H1 (cell line): ENCODE measurements at regions not wholly inside any gene's neighbourhood (a gene's known extent, or its start where the extent isn't known, plus 50 kb on each side); places are given as distances from the start of the nearest gene placed in this dataset.
"Not testable (repeated sequence)": the region's sequence is repeated elsewhere in the genome, so short reads cannot be mapped to it uniquely, and the experiment has no call there.

Experiments
- CTCF ChIA-PET: fragments of 300-600 bp; sonication (Branson Sonifier 250); formaldehyde crosslinking; loops from one replicate; lab custom pipeline; 2021; ENCODE audit not compliant: partially characterized antibody; lab: Charles Lee
- POLR2A ChIA-PET: fragments of 300-600 bp; sonication (Branson Sonifier 250); formaldehyde crosslinking; loops from one replicate; lab custom pipeline; 2021; ENCODE audit warnings: inconsistent platforms; ENCODE audit not compliant: partially characterized antibody; lab: Charles Lee
- DNase-seq, 2 experiments: peaks; one replicate each; pipeline versions ENCODE4 v3.0.0 to v3.0.0-alpha.2; 2010 to 2022; ENCODE audit warnings: low spot score in 2 of 2, low read depth in 1 of 2, mixed read lengths in 1 of 2
- FAIRE-seq: peaks from 2 replicates; lab custom pipeline; 2011; peaks lifted over from hg19 to GRCh38; lab: Jason Lieb, UNC
- H2AFZ ChIP-seq: 2 replicates; pipeline ENCODE4 v1.8.1; 2012; ENCODE audit warnings: low read length, inconsistent platforms
- H2AK5ac ChIP-seq: 2 replicates; pipeline ENCODE4 v1.6.1; 2013; ENCODE audit warnings: low read depth, low read length
- H2BK120ac ChIP-seq: replicated peaks from 2 replicates; pipeline ENCODE3; 2013; ENCODE audit warnings: low read depth, low read length, inconsistent platforms
- H2BK12ac ChIP-seq: 2 replicates; pipeline ENCODE4 v1.6.1; 2013; ENCODE audit warnings: low read depth, low read length
- H2BK15ac ChIP-seq: 2 replicates; pipeline ENCODE4 v1.6.1; 2013; ENCODE audit warnings: low read length
- H2BK20ac ChIP-seq: 2 replicates; pipeline ENCODE4 v1.6.1; 2013; ENCODE audit warnings: low read length
- H2BK5ac ChIP-seq: 2 replicates; pipeline ENCODE4 v1.6.1; 2013; ENCODE audit warnings: low read depth, low read length
- H3K14ac ChIP-seq: 2 replicates; pipeline ENCODE4 v1.6.1; 2013; ENCODE audit warnings: inconsistent platforms; ENCODE audit not compliant: insufficient read length
- H3K18ac ChIP-seq: 2 replicates; pipeline ENCODE4 v1.6.1; 2013; ENCODE audit warnings: low read length; ENCODE audit errors: extremely low read depth
- H3K23ac ChIP-seq: 2 replicates; pipeline ENCODE4 v1.6.1; 2013; ENCODE audit warnings: inconsistent platforms; ENCODE audit not compliant: insufficient read length
- H3K23me2 ChIP-seq: 2 replicates; pipeline ENCODE4 v1.6.1; 2013; ENCODE audit warnings: low read depth, low read length
- H3K27ac ChIP-seq: 2 replicates; pipeline ENCODE4 v1.6.1; 2011; ENCODE audit warnings: low read depth, low read length, inconsistent platforms
- H3K27me3 ChIP-seq, 4 experiments: replicated peaks in 1 of 4; 1 replicate in 1 of 4; 2 replicates in 3 of 4; pipeline versions ENCODE4 v1.6.1 to v1.8.1; 2011 to 2013; ENCODE audit warnings: low read length in 3 of 4, mild to moderate bottlenecking in 3 of 4, inconsistent platforms in 2 of 4, mixed read lengths in 2 of 4, moderate library complexity in 1 of 4; ENCODE audit not compliant: control insufficient read depth in 3 of 4, insufficient read depth in 3 of 4; ENCODE audit errors: extremely low read depth in 1 of 4
- H3K36me3 ChIP-seq, 4 experiments: 2 replicates each; pipeline versions ENCODE4 v1.6.1 to v1.8.1; 2011 to 2013; ENCODE audit warnings: mild to moderate bottlenecking in 4 of 4, low read length in 3 of 4, moderate library complexity in 2 of 4, control low read depth in 1 of 4, inconsistent platforms in 1 of 4; ENCODE audit not compliant: insufficient read depth in 4 of 4, control insufficient read depth in 2 of 4
- H3K4ac ChIP-seq: replicated peaks from 2 replicates; pipeline ENCODE3; 2013; ENCODE audit warnings: low read length, low read depth, mixed read lengths, inconsistent platforms; ENCODE audit not compliant: insufficient read length
- H3K4me1 ChIP-seq, 4 experiments: replicated peaks in 1 of 4; 1 replicate in 1 of 4; 2 replicates in 3 of 4; pipeline versions ENCODE4 v1.6.1 to v1.8.1; 2011 to 2013; ENCODE audit warnings: low read length in 3 of 4, inconsistent platforms in 2 of 4, mixed read lengths in 1 of 4; ENCODE audit not compliant: insufficient read depth in 4 of 4, control insufficient read depth in 3 of 4
- H3K4me2 ChIP-seq, 2 experiments: 2 replicates each; pipeline versions ENCODE4 v1.6.1 to v1.8.1; 2011 to 2013; ENCODE audit warnings: low read depth in 2 of 2, low read length in 2 of 2, control low read depth in 1 of 2, inconsistent platforms in 1 of 2, mild to moderate bottlenecking in 1 of 2; ENCODE audit not compliant: insufficient read depth in 1 of 2
- H3K4me3 ChIP-seq, 4 experiments: fragments of 200-600, 300-600 bp in 1 of 4; sonication (generic), shearing (Covaris generic), sonication (Bioruptor Twin) in 1 of 4; 2 replicates each; pipeline versions ENCODE4 v1.5.1 to v1.8.1; 2011 to 2016; ENCODE audit warnings: low read length in 4 of 4, low read depth in 3 of 4, control low read depth in 2 of 4, inconsistent platforms in 2 of 4, mild to moderate bottlenecking in 2 of 4, mixed read lengths in 1 of 4, moderate library complexity in 1 of 4; ENCODE audit not compliant: insufficient read depth in 2 of 4; ENCODE audit errors: extremely low read depth in 1 of 4
- H3K56ac ChIP-seq: replicated peaks from 2 replicates; pipeline ENCODE3; 2013; ENCODE audit warnings: low read depth, mild to moderate bottlenecking, mixed read lengths, low read length, inconsistent platforms; ENCODE audit not compliant: insufficient read length
- H3K79me1 ChIP-seq: 2 replicates; pipeline ENCODE4 v1.6.1; 2013; ENCODE audit warnings: low read depth, low read length, control low read depth
- H3K79me2 ChIP-seq, 2 experiments: 2 replicates each; pipeline versions ENCODE4 v1.6.1 to v1.8.1; 2012 to 2013; ENCODE audit warnings: low read length in 2 of 2, mild to moderate bottlenecking in 2 of 2, inconsistent platforms in 1 of 2; ENCODE audit not compliant: insufficient read depth in 2 of 2, control insufficient read depth in 1 of 2
- H3K9ac ChIP-seq, 4 experiments: replicated peaks in 1 of 4; 1 replicate in 1 of 4; 2 replicates in 3 of 4; pipeline versions ENCODE4 v1.6.1 to v1.8.1; 2011 to 2013; ENCODE audit warnings: low read depth in 3 of 4, low read length in 3 of 4, control low read depth in 2 of 4, mild to moderate bottlenecking in 2 of 4, moderate library complexity in 2 of 4, inconsistent platforms in 1 of 4; ENCODE audit errors: extremely low read depth in 1 of 4
- H3K9me3 ChIP-seq, 2 experiments: 2 replicates each; pipeline versions ENCODE4 v1.6.1 to v1.8.1; 2012 to 2013; ENCODE audit warnings: mild to moderate bottlenecking in 2 of 2, moderate library complexity in 2 of 2, control low read depth in 1 of 2, inconsistent platforms in 1 of 2, low read depth in 1 of 2, low read length in 1 of 2, mixed read lengths in 1 of 2; ENCODE audit not compliant: insufficient read depth in 2 of 2
- H4K20me1 ChIP-seq, 2 experiments: replicated peaks in 1 of 2; 2 replicates each; pipeline versions ENCODE3 to v1.8.1; 2011 to 2013; ENCODE audit warnings: inconsistent platforms in 2 of 2, low read length in 2 of 2, mild to moderate bottlenecking in 1 of 2; ENCODE audit not compliant: insufficient read depth in 2 of 2, control insufficient read depth in 1 of 2
- H4K5ac ChIP-seq: 2 replicates; pipeline ENCODE4 v1.6.1; 2013; ENCODE audit warnings: low read length, low read depth, mixed read lengths, inconsistent platforms; ENCODE audit not compliant: insufficient read length
- H4K8ac ChIP-seq: 2 replicates; pipeline ENCODE4 v1.8.0; 2013; ENCODE audit warnings: mild to moderate bottlenecking, moderate library complexity, low read length, inconsistent platforms; ENCODE audit not compliant: insufficient read depth; ENCODE audit errors: extremely low read depth
- H4K91ac ChIP-seq: replicated peaks from 2 replicates; pipeline ENCODE3; 2013; ENCODE audit warnings: low read length, mixed read lengths, inconsistent platforms; ENCODE audit not compliant: insufficient read length
- WGBS, 2 experiments: shearing (Covaris generic) in 1 of 2; methylation state at CpG; one replicate each; pipeline versions ENCODE4 v1.1.6 to v1.1.7; 2013 to 2015; ENCODE audit warnings: low lambda C conversion rate in 2 of 2, mixed read lengths in 2 of 2, inconsistent platforms in 1 of 2, low coverage in 1 of 2, missing lambda C conversion rate in 1 of 2; ENCODE audit not compliant: insufficient replicate concordance in 2 of 2, insufficient coverage in 1 of 2, insufficient read length in 1 of 2; ENCODE audit errors: extremely low coverage in 1 of 2, missing lambda C conversion rate in 1 of 2; 5-methylcytosine and 5-hydroxymethylcytosine counted together

DNA sequence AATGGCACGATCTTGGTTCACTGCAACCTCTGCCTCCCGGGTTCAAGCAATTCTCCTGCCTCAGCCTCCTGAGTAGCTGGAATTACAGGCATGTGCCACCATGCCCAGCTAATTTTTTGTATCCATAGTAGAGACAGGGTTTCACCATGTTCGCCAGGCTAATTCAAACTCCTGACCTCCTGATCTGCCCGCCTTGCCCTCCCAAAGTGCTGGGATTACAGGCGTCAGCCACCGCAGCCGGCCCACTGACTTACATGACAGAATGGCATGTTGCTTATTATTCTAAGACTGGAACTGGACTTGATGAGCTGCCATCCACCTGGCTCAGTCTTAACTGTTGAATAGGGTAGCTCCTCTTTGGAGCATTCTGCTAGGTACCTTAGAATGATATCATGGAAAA lies 363.6 kb upstream of the CCNH start:
- POLR2A ChIA-PET, H3K27me3 ChIP-seq, H3K56ac ChIP-seq, H3K36me3 ChIP-seq, DNase-seq, H4K8ac ChIP-seq, H3K23ac ChIP-seq, H2AK5ac ChIP-seq, H3K23me2 ChIP-seq, H3K79me1 ChIP-seq, H3K9me3 ChIP-seq, H2BK20ac ChIP-seq, H4K5ac ChIP-seq, H2AFZ ChIP-seq, H3K4me1 ChIP-seq, H3K4me2 ChIP-seq, H4K20me1 ChIP-seq, H3K4ac ChIP-seq, H3K27ac ChIP-seq, H3K4me3 ChIP-seq, H3K9ac ChIP-seq, CTCF ChIA-PET, H2BK12ac ChIP-seq, H3K79me2 ChIP-seq, H3K18ac ChIP-seq, H3K14ac ChIP-seq, H2BK120ac ChIP-seq, H2BK15ac ChIP-seq, H2BK5ac ChIP-seq, FAIRE-seq, H4K91ac ChIP-seq: not testable (repeated sequence)
- 97% methylated on average over 7 of the region's 7 CpGs; no CpG with 5 or more reads in 1 of the 2 experiments for WGBS, 2 experiments
